H1 (cell line): ENCODE measurements at regions not wholly inside any gene's neighbourhood (a gene's known extent, or its start where the extent isn't known, plus 50 kb on each side); places are given as distances from the start of the nearest gene placed in this dataset.

Source experiments
- CTCF ChIA-PET: fragments of 300-600 bp; sonication (Branson Sonifier 250); formaldehyde crosslinking; loops from one replicate; lab custom pipeline; 2021; ENCODE audit not compliant: partially characterized antibody; lab: Charles Lee
- POLR2A ChIA-PET: fragments of 300-600 bp; sonication (Branson Sonifier 250); formaldehyde crosslinking; loops from one replicate; lab custom pipeline; 2021; ENCODE audit warnings: inconsistent platforms; ENCODE audit not compliant: partially characterized antibody; lab: Charles Lee
- DNase-seq, 2 experiments: peaks; one replicate each; pipeline versions ENCODE4 v3.0.0 to v3.0.0-alpha.2; 2010 to 2022; ENCODE audit warnings: low spot score in 2 of 2, low read depth in 1 of 2, mixed read lengths in 1 of 2
- FAIRE-seq: peaks from 2 replicates; lab custom pipeline; 2011; peaks lifted over from hg19 to GRCh38; lab: Jason Lieb, UNC
- H2AFZ ChIP-seq: 2 replicates; pipeline ENCODE4 v1.8.1; 2012; ENCODE audit warnings: low read length, inconsistent platforms
- H2AK5ac ChIP-seq: 2 replicates; pipeline ENCODE4 v1.6.1; 2013; ENCODE audit warnings: low read depth, low read length
- H2BK120ac ChIP-seq: replicated peaks from 2 replicates; pipeline ENCODE3; 2013; ENCODE audit warnings: low read depth, low read length, inconsistent platforms
- H2BK12ac ChIP-seq: 2 replicates; pipeline ENCODE4 v1.6.1; 2013; ENCODE audit warnings: low read depth, low read length
- H2BK15ac ChIP-seq: 2 replicates; pipeline ENCODE4 v1.6.1; 2013; ENCODE audit warnings: low read length
- H2BK20ac ChIP-seq: 2 replicates; pipeline ENCODE4 v1.6.1; 2013; ENCODE audit warnings: low read length
- H2BK5ac ChIP-seq: 2 replicates; pipeline ENCODE4 v1.6.1; 2013; ENCODE audit warnings: low read depth, low read length
- H3K14ac ChIP-seq: 2 replicates; pipeline ENCODE4 v1.6.1; 2013; ENCODE audit warnings: inconsistent platforms; ENCODE audit not compliant: insufficient read length
- H3K18ac ChIP-seq: 2 replicates; pipeline ENCODE4 v1.6.1; 2013; ENCODE audit warnings: low read length; ENCODE audit errors: extremely low read depth
- H3K23ac ChIP-seq: 2 replicates; pipeline ENCODE4 v1.6.1; 2013; ENCODE audit warnings: inconsistent platforms; ENCODE audit not compliant: insufficient read length
- H3K23me2 ChIP-seq: 2 replicates; pipeline ENCODE4 v1.6.1; 2013; ENCODE audit warnings: low read depth, low read length
- H3K27ac ChIP-seq: 2 replicates; pipeline ENCODE4 v1.6.1; 2011; ENCODE audit warnings: low read depth, low read length, inconsistent platforms
- H3K27me3 ChIP-seq, 4 experiments: replicated peaks in 1 of 4; 1 replicate in 1 of 4; 2 replicates in 3 of 4; pipeline versions ENCODE4 v1.6.1 to v1.8.1; 2011 to 2013; ENCODE audit warnings: low read length in 3 of 4, mild to moderate bottlenecking in 3 of 4, inconsistent platforms in 2 of 4, mixed read lengths in 2 of 4, moderate library complexity in 1 of 4; ENCODE audit not compliant: control insufficient read depth in 3 of 4, insufficient read depth in 3 of 4; ENCODE audit errors: extremely low read depth in 1 of 4
- H3K36me3 ChIP-seq, 4 experiments: 2 replicates each; pipeline versions ENCODE4 v1.6.1 to v1.8.1; 2011 to 2013; ENCODE audit warnings: mild to moderate bottlenecking in 4 of 4, low read length in 3 of 4, moderate library complexity in 2 of 4, control low read depth in 1 of 4, inconsistent platforms in 1 of 4; ENCODE audit not compliant: insufficient read depth in 4 of 4, control insufficient read depth in 2 of 4
- H3K4ac ChIP-seq: replicated peaks from 2 replicates; pipeline ENCODE3; 2013; ENCODE audit warnings: low read length, low read depth, mixed read lengths, inconsistent platforms; ENCODE audit not compliant: insufficient read length
- H3K4me1 ChIP-seq, 4 experiments: replicated peaks in 1 of 4; 1 replicate in 1 of 4; 2 replicates in 3 of 4; pipeline versions ENCODE4 v1.6.1 to v1.8.1; 2011 to 2013; ENCODE audit warnings: low read length in 3 of 4, inconsistent platforms in 2 of 4, mixed read lengths in 1 of 4; ENCODE audit not compliant: insufficient read depth in 4 of 4, control insufficient read depth in 3 of 4
- H3K4me2 ChIP-seq, 2 experiments: 2 replicates each; pipeline versions ENCODE4 v1.6.1 to v1.8.1; 2011 to 2013; ENCODE audit warnings: low read depth in 2 of 2, low read length in 2 of 2, control low read depth in 1 of 2, inconsistent platforms in 1 of 2, mild to moderate bottlenecking in 1 of 2; ENCODE audit not compliant: insufficient read depth in 1 of 2
- H3K4me3 ChIP-seq, 4 experiments: fragments of 200-600, 300-600 bp in 1 of 4; sonication (generic), shearing (Covaris generic), sonication (Bioruptor Twin) in 1 of 4; 2 replicates each; pipeline versions ENCODE4 v1.5.1 to v1.8.1; 2011 to 2016; ENCODE audit warnings: low read length in 4 of 4, low read depth in 3 of 4, control low read depth in 2 of 4, inconsistent platforms in 2 of 4, mild to moderate bottlenecking in 2 of 4, mixed read lengths in 1 of 4, moderate library complexity in 1 of 4; ENCODE audit not compliant: insufficient read depth in 2 of 4; ENCODE audit errors: extremely low read depth in 1 of 4
- H3K56ac ChIP-seq: replicated peaks from 2 replicates; pipeline ENCODE3; 2013; ENCODE audit warnings: low read depth, mild to moderate bottlenecking, mixed read lengths, low read length, inconsistent platforms; ENCODE audit not compliant: insufficient read length
- H3K79me1 ChIP-seq: 2 replicates; pipeline ENCODE4 v1.6.1; 2013; ENCODE audit warnings: low read depth, low read length, control low read depth
- H3K79me2 ChIP-seq, 2 experiments: 2 replicates each; pipeline versions ENCODE4 v1.6.1 to v1.8.1; 2012 to 2013; ENCODE audit warnings: low read length in 2 of 2, mild to moderate bottlenecking in 2 of 2, inconsistent platforms in 1 of 2; ENCODE audit not compliant: insufficient read depth in 2 of 2, control insufficient read depth in 1 of 2
- H3K9ac ChIP-seq, 4 experiments: replicated peaks in 1 of 4; 1 replicate in 1 of 4; 2 replicates in 3 of 4; pipeline versions ENCODE4 v1.6.1 to v1.8.1; 2011 to 2013; ENCODE audit warnings: low read depth in 3 of 4, low read length in 3 of 4, control low read depth in 2 of 4, mild to moderate bottlenecking in 2 of 4, moderate library complexity in 2 of 4, inconsistent platforms in 1 of 4; ENCODE audit errors: extremely low read depth in 1 of 4
- H3K9me3 ChIP-seq, 2 experiments: 2 replicates each; pipeline versions ENCODE4 v1.6.1 to v1.8.1; 2012 to 2013; ENCODE audit warnings: mild to moderate bottlenecking in 2 of 2, moderate library complexity in 2 of 2, control low read depth in 1 of 2, inconsistent platforms in 1 of 2, low read depth in 1 of 2, low read length in 1 of 2, mixed read lengths in 1 of 2; ENCODE audit not compliant: insufficient read depth in 2 of 2
- H4K20me1 ChIP-seq, 2 experiments: replicated peaks in 1 of 2; 2 replicates each; pipeline versions ENCODE3 to v1.8.1; 2011 to 2013; ENCODE audit warnings: inconsistent platforms in 2 of 2, low read length in 2 of 2, mild to moderate bottlenecking in 1 of 2; ENCODE audit not compliant: insufficient read depth in 2 of 2, control insufficient read depth in 1 of 2
- H4K5ac ChIP-seq: 2 replicates; pipeline ENCODE4 v1.6.1; 2013; ENCODE audit warnings: low read length, low read depth, mixed read lengths, inconsistent platforms; ENCODE audit not compliant: insufficient read length
- H4K8ac ChIP-seq: 2 replicates; pipeline ENCODE4 v1.8.0; 2013; ENCODE audit warnings: mild to moderate bottlenecking, moderate library complexity, low read length, inconsistent platforms; ENCODE audit not compliant: insufficient read depth; ENCODE audit errors: extremely low read depth
- H4K91ac ChIP-seq: replicated peaks from 2 replicates; pipeline ENCODE3; 2013; ENCODE audit warnings: low read length, mixed read lengths, inconsistent platforms; ENCODE audit not compliant: insufficient read length
- ASH2L ChIP-seq: fragments of 200-600, 300-600 bp; sonication (generic); IDR thresholded peaks from one replicate; pipeline ENCODE4 v1.7.1; 2017; ENCODE audit warnings: low read length
- GTF2F1 ChIP-seq: IDR thresholded peaks from 2 replicates; pipeline ENCODE4 v1.6.1; 2012; ENCODE audit warnings: low read depth, low read length, improper control_type of control experiment, borderline replicate concordance
- POLR2A ChIP-seq, 2 experiments: IDR thresholded peaks; 1 replicate in 1 of 2; 2 replicates in 1 of 2; pipeline ENCODE4 v1.6.1; 2011; ENCODE audit warnings: low read depth in 2 of 2, low read length in 2 of 2, mild to moderate bottlenecking in 2 of 2; ENCODE audit errors: control extremely low read depth in 1 of 2
- SAP30 ChIP-seq: fragments of 300-600 bp; sonication (generic); IDR thresholded peaks from 2 replicates; pipeline ENCODE4 v1.7.1; 2012; ENCODE audit warnings: low read length, moderate library complexity, mild to moderate bottlenecking, inconsistent platforms; ENCODE audit not compliant: insufficient read depth, insufficient replicate concordance
- WGBS, 2 experiments: shearing (Covaris generic) in 1 of 2; methylation state at CpG; one replicate each; pipeline versions ENCODE4 v1.1.6 to v1.1.7; 2013 to 2015; ENCODE audit warnings: low lambda C conversion rate in 2 of 2, mixed read lengths in 2 of 2, inconsistent platforms in 1 of 2, low coverage in 1 of 2, missing lambda C conversion rate in 1 of 2; ENCODE audit not compliant: insufficient replicate concordance in 2 of 2, insufficient coverage in 1 of 2, insufficient read length in 1 of 2; ENCODE audit errors: extremely low coverage in 1 of 2, missing lambda C conversion rate in 1 of 2; 5-methylcytosine and 5-hydroxymethylcytosine counted together

DNA sequence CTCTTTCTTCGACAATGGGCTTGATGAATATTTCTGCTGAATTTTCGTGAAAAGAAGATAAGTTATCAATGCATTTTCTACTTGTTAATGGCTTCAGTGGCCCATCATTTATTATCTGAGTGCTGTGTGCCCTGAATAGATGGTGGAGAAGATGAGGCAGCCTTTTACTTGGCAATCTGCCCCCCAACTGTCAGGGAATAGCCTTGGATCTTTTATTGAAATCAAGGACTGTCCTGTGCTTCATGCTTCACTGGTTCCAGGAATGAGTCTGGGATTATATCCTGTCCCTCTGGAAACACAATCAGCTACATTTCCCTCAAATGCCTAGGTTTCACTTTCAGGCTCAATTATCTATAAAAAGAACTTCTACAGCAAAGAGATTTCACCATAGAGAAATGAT, 75.9 kb upstream of the NXPH1 start:
- no peak overlapping the region for H3K14ac ChIP-seq
- no peak overlapping the region; the same call in 1 of the 2 replicates for H2BK20ac ChIP-seq
- peaks cover 0 to 4% (median 0%) of the 10 kb centered on the region in 4 experiments; a peak in 3 of 8 replicates for H3K36me3 ChIP-seq
- no peaks in the 10 kb centered on the region for H4K20me1 ChIP-seq
- H3K18ac ChIP-seq, result no peak overlapping the region
- H2AK5ac ChIP-seq, result no peak overlapping the region
- H3K56ac ChIP-seq, result no peak overlapping the region
- H2AFZ ChIP-seq, result no peak overlapping the region
- WGBS, 2 experiments, result 82% methylated on average over 2 of the region's 2 CpGs; no CpG with 5 or more reads in 1 of the 2 experiments
- H3K79me2 ChIP-seq, result no peaks in the 10 kb centered on the region
- no peaks in the 10 kb centered on the region for H3K23me2 ChIP-seq
- peaks cover 0 to 10% (median 6%) of the 10 kb centered on the region in 4 experiments; a peak in 5 of 7 replicates for H3K4me1 ChIP-seq
- no peak overlapping the region for H3K23ac ChIP-seq
- DNase-seq (no peak), FAIRE-seq (no peak)
- CTCF ChIA-PET, result interaction anchor here (1.4 kb wide), 1 partner anchor 14 kb away, joined by 4 read pairs; no protein-coding TSS in a partner anchor
- no peak overlapping the region for H2BK5ac ChIP-seq
- no peak overlapping the region for H3K4ac ChIP-seq
- POLR2A ChIA-PET, result no interaction called here
- no peak for TF ChIP-seq SAP30
- TF ChIP-seq GTF2F1, result no peak
- no peak for TF ChIP-seq ASH2L
- TF ChIP-seq POLR2A (IDR thresholded peaks at IDR 0.05; ENCODE audit: control extremely low read depth in 1 of 2, low read depth in 2 of 2, low read length in 2 of 2), result no peak
- no peak overlapping the region for H2BK12ac ChIP-seq
- peaks cover 8% of the 10 kb centered on the region in 2 experiments; a peak in 3 of 4 replicates for H3K9me3 ChIP-seq
- no peak overlapping the region for H3K27ac ChIP-seq
- H3K9ac ChIP-seq, result no peak overlapping the region
- no peak overlapping the region for H3K4me3 ChIP-seq
- H4K91ac ChIP-seq, result no peak overlapping the region
- H3K27me3 ChIP-seq, result no peaks in the 10 kb centered on the region
- no peak overlapping the region for H3K4me2 ChIP-seq
- H2BK120ac ChIP-seq, result peak overlapping the region; percentile 69
- no peak overlapping the region for H4K8ac ChIP-seq
- no peak overlapping the region for H2BK15ac ChIP-seq
- H4K5ac ChIP-seq, result no peak overlapping the region
- no peaks in the 10 kb centered on the region for H3K79me1 ChIP-seq
